Stimulated activated naive B cell treated with anti-CD40 and anti-IgM and Interleukin-4, amounts not matched to agents 10 μg/mL and 1 μg/mL and 100 μg/mL, for 72 hours (primary cell): ENCODE measurements at regions not wholly inside any gene's neighbourhood (a gene's known extent, or its start where the extent isn't known, plus 50 kb on each side); places are given as distances from the start of the nearest gene placed in this dataset.

Experiments used
- ATAC-seq, 2 donors: fragments of 150-1000 bp; cut with Tn5 transposase; replicated peaks; 2 replicates each; pipeline ENCODE4 v1.10.0; 2021; ENCODE audit warnings: moderate library complexity in 1 of 2
- DNase-seq: peaks from one replicate; pipeline ENCODE4 v3.0.0; 2021
- H3K27ac Mint-ChIP-seq: one replicate; pipeline ENCODE4 v1.8.0; 2022; ENCODE audit warnings: mild to moderate bottlenecking, mixed read lengths
- H3K27me3 Mint-ChIP-seq, 2 donors: one replicate each; pipeline ENCODE4 v1.8.0; 2022; ENCODE audit warnings: mixed read lengths in 2 of 2
- H3K36me3 Mint-ChIP-seq, 2 donors: one replicate each; pipeline ENCODE4 v1.8.0; 2022; ENCODE audit warnings: mixed read lengths in 2 of 2, mild to moderate bottlenecking in 1 of 2
- H3K4me1 Mint-ChIP-seq, 2 donors: one replicate each; pipeline ENCODE4 v1.8.0; 2022; ENCODE audit warnings: mixed read lengths in 2 of 2, mild to moderate bottlenecking in 1 of 2
- H3K4me3 Mint-ChIP-seq, 2 donors: one replicate each; pipeline ENCODE4 v1.8.0; 2022; ENCODE audit warnings: mild to moderate bottlenecking in 2 of 2, mixed read lengths in 2 of 2, moderate library complexity in 1 of 2
- H3K9me3 Mint-ChIP-seq, 2 donors: one replicate each; pipeline ENCODE4 v1.8.0; 2022; ENCODE audit warnings: mixed read lengths in 2 of 2, mild to moderate bottlenecking in 1 of 2

DNA sequence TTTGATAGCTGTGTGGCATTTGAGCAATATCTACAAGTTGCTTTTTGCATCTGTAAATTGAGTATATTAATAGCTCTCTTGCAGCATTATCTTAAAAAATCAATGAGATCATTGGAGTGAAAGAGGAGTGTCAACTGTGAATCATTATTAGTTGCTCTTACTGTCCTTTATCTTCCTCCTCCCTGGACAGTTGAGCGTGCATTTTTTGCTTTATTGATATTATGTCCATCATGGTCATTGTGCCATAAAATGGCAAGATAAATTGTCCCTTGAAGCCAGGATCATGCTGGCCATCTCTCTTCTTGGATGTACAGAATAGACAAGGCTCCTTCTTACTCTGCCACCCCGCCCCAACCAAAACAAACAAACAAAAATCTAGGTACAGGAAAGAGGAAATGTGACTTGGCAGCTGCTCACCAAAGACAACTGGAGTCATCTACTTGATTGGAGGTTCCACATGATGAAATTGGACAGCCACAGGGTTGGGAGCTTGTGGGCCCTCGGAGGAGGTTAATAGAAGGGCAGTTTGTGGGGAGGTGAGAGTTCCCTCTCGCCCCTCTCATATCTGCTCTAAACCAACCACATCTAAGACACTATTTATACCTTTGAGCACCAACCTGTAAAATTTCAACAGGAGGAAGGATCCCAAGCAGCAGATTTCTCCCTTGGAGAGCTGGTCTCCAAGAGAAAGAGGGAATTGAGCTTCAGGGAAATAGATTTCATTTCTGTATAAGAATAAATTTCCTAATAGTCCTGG is 252.7 kb downstream of the SKIDA1 start:
- no peaks in the 10 kb centered on the region for H3K36me3 Mint-ChIP-seq
- no peaks in the 10 kb centered on the region for H3K4me1 Mint-ChIP-seq
- H3K9me3 Mint-ChIP-seq: peaks cover 6 to 13% of the 10 kb centered on the region in 2 donors
- H3K4me3 Mint-ChIP-seq: no peak overlapping the region
- DNase-seq: no peak
- H3K27me3 Mint-ChIP-seq: no peaks in the 10 kb centered on the region
- ATAC-seq: no peak
- H3K27ac Mint-ChIP-seq: no peak overlapping the region

GRCh38 chr10:21270976-21271375 is 254.5 kb downstream of the SKIDA1 start:
- DNase-seq (no peak), ATAC-seq (no peak)
- H3K4me3 Mint-ChIP-seq: no peak overlapping the region
- no peaks in the 10 kb centered on the region for H3K27me3 Mint-ChIP-seq
- H3K4me1 Mint-ChIP-seq: no peaks in the 10 kb centered on the region
- H3K36me3 Mint-ChIP-seq: no peaks in the 10 kb centered on the region
- H3K27ac Mint-ChIP-seq: no peak overlapping the region
- H3K9me3 Mint-ChIP-seq: peaks cover 6 to 13% of the 10 kb centered on the region in 2 donors

- DNase-seq (no peak), ATAC-seq (no peak)
- H3K4me3 Mint-ChIP-seq: no peak overlapping the region
- H3K9me3 Mint-ChIP-seq: peaks cover 6 to 13% of the 10 kb centered on the region in 2 donors
- no peaks in the 10 kb centered on the region for H3K27me3 Mint-ChIP-seq
- no peaks in the 10 kb centered on the region for H3K4me1 Mint-ChIP-seq
- H3K27ac Mint-ChIP-seq: no peak overlapping the region
- H3K36me3 Mint-ChIP-seq: no peaks in the 10 kb centered on the region
Observed at GRCh38 chr10:21269289-21269688, 256.2 kb downstream of the SKIDA1 start.

GRCh38 chr10:21265622-21266021 is 259.9 kb downstream of the SKIDA1 start:
- no peak for DNase-seq
- Mint-ChIP-seq H3K4me3 (no peak overlapping the region), H3K36me3 (no peaks in the 10 kb centered on the region), H3K4me1 (no peaks in the 10 kb centered on the region), H3K9me3 (peaks cover under 1 to 2% of the 10 kb centered on the region in 2 donors), H3K27me3 (no peaks in the 10 kb centered on the region), H3K27ac (no peak overlapping the region)
- ATAC-seq: no peak

GRCh38 chr10:21264271-21264670 is 261.2 kb downstream of the SKIDA1 start:
- no peak overlapping the region for H3K27ac Mint-ChIP-seq
- ATAC-seq: no peak
- H3K9me3 Mint-ChIP-seq: no peaks in the 10 kb centered on the region
- H3K4me3 Mint-ChIP-seq: no peak overlapping the region
- H3K36me3 Mint-ChIP-seq: no peaks in the 10 kb centered on the region
- no peaks in the 10 kb centered on the region for H3K4me1 Mint-ChIP-seq
- no peak for DNase-seq
- H3K27me3 Mint-ChIP-seq: no peaks in the 10 kb centered on the region

GRCh38 chr10:21263839-21264238 is 261.6 kb downstream of the SKIDA1 start:
- Mint-ChIP-seq H3K27me3 (no peaks in the 10 kb centered on the region), H3K4me3 (no peak overlapping the region), H3K36me3 (no peaks in the 10 kb centered on the region), H3K4me1 (no peaks in the 10 kb centered on the region), H3K9me3 (no peaks in the 10 kb centered on the region), H3K27ac (no peak overlapping the region)
- ATAC-seq: no peak
- DNase-seq: no peak

- no peak for DNase-seq
- Mint-ChIP-seq H3K4me1 (no peaks in the 10 kb centered on the region), H3K27me3 (no peaks in the 10 kb centered on the region), H3K36me3 (no peaks in the 10 kb centered on the region), H3K9me3 (no peaks in the 10 kb centered on the region), H3K4me3 (no peak overlapping the region), H3K27ac (no peak overlapping the region)
- no peak for ATAC-seq
Observed at GRCh38 chr10:21263263-21263803, 262.1 kb downstream of the SKIDA1 start.

GRCh38 chr10:21261842-21262294 is 263.6 kb downstream of the SKIDA1 start:
- DNase-seq: no peak
- Mint-ChIP-seq H3K4me3 (no peak overlapping the region), H3K4me1 (no peaks in the 10 kb centered on the region), H3K27ac (no peak overlapping the region), H3K27me3 (no peaks in the 10 kb centered on the region), H3K9me3 (peaks cover 0 to 1% of the 10 kb centered on the region in 2 donors), H3K36me3 (no peaks in the 10 kb centered on the region)
- no peak for ATAC-seq

- Mint-ChIP-seq H3K27me3 (no peaks in the 10 kb centered on the region), H3K4me3 (no peak overlapping the region), H3K27ac (no peak overlapping the region), H3K36me3 (no peaks in the 10 kb centered on the region), H3K9me3 (peaks cover 0 to 1% of the 10 kb centered on the region in 2 donors), H3K4me1 (no peaks in the 10 kb centered on the region)
- no peak for ATAC-seq
- DNase-seq: no peak
Observed at GRCh38 chr10:21260506-21261149, 264.9 kb downstream of the SKIDA1 start.

DNA sequence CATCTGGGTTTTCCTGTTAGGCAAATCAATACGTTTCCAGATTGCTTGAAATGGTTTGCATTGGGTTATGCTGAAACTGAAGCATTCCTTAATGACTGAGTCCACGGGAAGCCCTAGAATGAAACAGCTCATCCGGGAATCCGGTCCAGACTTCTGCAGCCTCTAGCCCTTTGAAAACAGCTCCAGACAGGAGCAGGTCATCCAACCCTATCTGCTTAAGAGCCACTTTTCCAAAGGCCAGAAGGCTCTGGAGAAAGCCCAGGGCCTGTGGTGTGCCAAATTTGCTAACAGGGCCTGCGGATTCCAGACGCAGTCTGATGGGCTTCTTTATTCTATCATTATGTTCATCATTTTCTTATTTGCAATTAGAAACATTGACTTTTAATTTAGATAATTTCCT is 265.4 kb downstream of the SKIDA1 start:
- no peak overlapping the region for H3K4me3 Mint-ChIP-seq
- H3K27me3 Mint-ChIP-seq: no peaks in the 10 kb centered on the region
- H3K27ac Mint-ChIP-seq: no peak overlapping the region
- no peaks in the 10 kb centered on the region for H3K4me1 Mint-ChIP-seq
- peaks cover 0 to 1% of the 10 kb centered on the region in 2 donors for H3K9me3 Mint-ChIP-seq
- no peak for ATAC-seq
- DNase-seq: no peak
- H3K36me3 Mint-ChIP-seq: no peaks in the 10 kb centered on the region

GRCh38 chr10:21257919-21258318 is 267.6 kb downstream of the SKIDA1 start:
- Mint-ChIP-seq H3K4me1 (no peaks in the 10 kb centered on the region), H3K4me3 (no peak overlapping the region), H3K36me3 (no peaks in the 10 kb centered on the region), H3K9me3 (peaks cover 0 to 1% of the 10 kb centered on the region in 2 donors), H3K27ac (no peak overlapping the region), H3K27me3 (no peaks in the 10 kb centered on the region)
- DNase-seq (no peak), ATAC-seq (no peak)

GRCh38 chr10:21257191-21257590 is 268.3 kb downstream of the SKIDA1 start:
- DNase-seq (no peak), ATAC-seq (no peak)
- Mint-ChIP-seq H3K36me3 (no peaks in the 10 kb centered on the region), H3K4me3 (no peak overlapping the region), H3K27ac (no peak overlapping the region), H3K4me1 (no peaks in the 10 kb centered on the region), H3K27me3 (no peaks in the 10 kb centered on the region), H3K9me3 (peaks cover 0 to 1% of the 10 kb centered on the region in 2 donors)

GRCh38 chr10:21249435-21249834 is 276.0 kb downstream of the SKIDA1 start:
- H3K4me3 Mint-ChIP-seq: no peak overlapping the region
- H3K4me1 Mint-ChIP-seq: no peaks in the 10 kb centered on the region
- ATAC-seq (no peak), DNase-seq (no peak)
- H3K27me3 Mint-ChIP-seq: peaks cover 0 to 3% of the 10 kb centered on the region in 2 donors
- H3K9me3 Mint-ChIP-seq: peaks cover 4 to 6% of the 10 kb centered on the region in 2 donors
- no peak overlapping the region for H3K27ac Mint-ChIP-seq
- H3K36me3 Mint-ChIP-seq: no peaks in the 10 kb centered on the region

- ATAC-seq (no peak), DNase-seq (no peak)
- H3K36me3 Mint-ChIP-seq: no peaks in the 10 kb centered on the region
- peaks cover 0 to 3% of the 10 kb centered on the region in 2 donors for H3K27me3 Mint-ChIP-seq
- peaks cover 4 to 6% of the 10 kb centered on the region in 2 donors for H3K9me3 Mint-ChIP-seq
- no peak overlapping the region for H3K27ac Mint-ChIP-seq
- H3K4me1 Mint-ChIP-seq: no peaks in the 10 kb centered on the region
- H3K4me3 Mint-ChIP-seq: no peak overlapping the region
Observed at GRCh38 chr10:21247592-21247991, 277.9 kb downstream of the SKIDA1 start.

GRCh38 chr10:21246178-21246577 is 279.3 kb downstream of the SKIDA1 start:
- DNase-seq (no peak), ATAC-seq (no peak)
- H3K9me3 Mint-ChIP-seq: peaks cover 4 to 9% of the 10 kb centered on the region in 2 donors
- H3K36me3 Mint-ChIP-seq: no peaks in the 10 kb centered on the region
- H3K4me1 Mint-ChIP-seq: no peaks in the 10 kb centered on the region
- H3K4me3 Mint-ChIP-seq: no peak overlapping the region
- H3K27ac Mint-ChIP-seq: no peak overlapping the region
- H3K27me3 Mint-ChIP-seq: peaks cover 3 to 7% of the 10 kb centered on the region in 2 donors
